ENCODE measurements at regions not wholly inside any gene's neighbourhood (a gene's known extent, or its start where the extent isn't known, plus 50 kb on each side); places are given as distances from the start of the nearest gene placed in this dataset.
"Not testable (repeated sequence)": the region's sequence is repeated elsewhere in the genome, so short reads cannot be mapped to it uniquely, and the experiment has no call there.

DNA sequence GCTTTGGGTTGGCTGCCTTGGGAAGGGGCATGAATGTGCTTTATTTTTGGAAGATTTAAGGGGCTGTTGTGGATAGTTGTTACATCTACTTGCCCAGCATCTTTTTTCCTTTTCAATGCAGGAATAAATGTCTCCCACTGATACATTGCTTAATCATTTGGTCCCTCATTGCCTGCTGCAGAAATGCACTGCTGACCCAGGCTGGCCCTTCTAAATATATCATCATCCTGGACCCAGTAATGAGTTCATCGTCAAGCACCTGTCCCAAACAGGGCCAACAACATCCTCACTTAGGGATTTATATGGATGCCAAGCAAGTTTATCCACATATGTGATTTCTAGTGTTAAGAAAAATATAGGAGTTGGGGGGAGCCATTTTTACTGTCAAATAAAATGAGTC is 67.2 kb downstream of the ASCL1 start:
- Mint-ChIP-seq H3K27ac (no peak overlapping the region), H3K4me1 (no peaks in the 10 kb centered on the region), H3K9me3 (no peaks in the 10 kb centered on the region), H3K36me3 (ENCODE audit: low read depth) (no peaks in the 10 kb centered on the region), H3K4me3 (no peak overlapping the region), H3K27me3 (ENCODE audit: insufficient read depth) (peaks cover 2% of the 10 kb centered on the region)
- TF ChIP-seq, protein P1, sequence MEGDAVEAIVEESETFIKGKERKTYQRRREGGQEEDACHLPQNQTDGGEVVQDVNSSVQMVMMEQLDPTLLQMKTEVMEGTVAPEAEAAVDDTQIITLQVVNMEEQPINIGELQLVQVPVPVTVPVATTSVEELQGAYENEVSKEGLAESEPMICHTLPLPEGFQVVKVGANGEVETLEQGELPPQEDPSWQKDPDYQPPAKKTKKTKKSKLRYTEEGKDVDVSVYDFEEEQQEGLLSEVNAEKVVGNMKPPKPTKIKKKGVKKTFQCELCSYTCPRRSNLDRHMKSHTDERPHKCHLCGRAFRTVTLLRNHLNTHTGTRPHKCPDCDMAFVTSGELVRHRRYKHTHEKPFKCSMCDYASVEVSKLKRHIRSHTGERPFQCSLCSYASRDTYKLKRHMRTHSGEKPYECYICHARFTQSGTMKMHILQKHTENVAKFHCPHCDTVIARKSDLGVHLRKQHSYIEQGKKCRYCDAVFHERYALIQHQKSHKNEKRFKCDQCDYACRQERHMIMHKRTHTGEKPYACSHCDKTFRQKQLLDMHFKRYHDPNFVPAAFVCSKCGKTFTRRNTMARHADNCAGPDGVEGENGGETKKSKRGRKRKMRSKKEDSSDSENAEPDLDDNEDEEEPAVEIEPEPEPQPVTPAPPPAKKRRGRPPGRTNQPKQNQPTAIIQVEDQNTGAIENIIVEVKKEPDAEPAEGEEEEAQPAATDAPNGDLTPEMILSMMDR (conservative IDR thresholded peaks at IDR 0.05) = no peak
- Histone ChIP-seq H3K36me3 (ENCODE audit: control insufficient read depth, insufficient read depth, low read length) (no peaks in the 10 kb centered on the region), H3K9ac (ENCODE audit: extremely low read depth, low read length, poor library complexity, severe bottlenecking) (no peak overlapping the region), H3K4me3 (ENCODE audit: low read length) (no peak overlapping the region), H3K27me3 (ENCODE audit: control insufficient read depth, insufficient read depth, low read length, poor library complexity, severe bottlenecking) (peaks cover 10% of the 10 kb centered on the region), H3K27ac (ENCODE audit: low read depth, low read length) (no peak overlapping the region), H3K9me3 (ENCODE audit: control insufficient read depth, low read length) (no peaks in the 10 kb centered on the region), H3K4me1 (ENCODE audit: control insufficient read depth, insufficient read depth, low read length) (no peaks in the 10 kb centered on the region)
- 93% methylated on average over 1 of the region's 1 CpG; no CpG with 5 or more reads in 1 of the 2 experiments for WGBS, 2 experiments (ENCODE audit: insufficient coverage in 1 of 2, insufficient read length in 1 of 2)
- no peak for DNase-seq

- 90% methylated on average over 3 of the region's 3 CpGs; no CpG with 5 or more reads in 1 of the 2 experiments for WGBS, 2 experiments (ENCODE audit: insufficient coverage in 1 of 2, insufficient read length in 1 of 2)
- not testable (repeated sequence) for H3K27me3 Mint-ChIP-seq (ENCODE audit: insufficient read depth); H3K4me3 ChIP-seq (ENCODE audit: low read length); H3K27me3 ChIP-seq (ENCODE audit: control insufficient read depth, insufficient read depth, low read length, poor library complexity, severe bottlenecking); H3K9me3 Mint-ChIP-seq; H3K36me3 ChIP-seq (ENCODE audit: control insufficient read depth, insufficient read depth, low read length); H3K9ac ChIP-seq (ENCODE audit: extremely low read depth, low read length, poor library complexity, severe bottlenecking); H3K4me3 Mint-ChIP-seq; H3K27ac Mint-ChIP-seq; DNase-seq; H3K9me3 ChIP-seq (ENCODE audit: control insufficient read depth, low read length); H3K27ac ChIP-seq (ENCODE audit: low read depth, low read length); H3K4me1 ChIP-seq (ENCODE audit: control insufficient read depth, insufficient read depth, low read length); H3K36me3 Mint-ChIP-seq (ENCODE audit: low read depth); H3K4me1 Mint-ChIP-seq
Observed at GRCh38 chr12:103026643-103027042, 69.2 kb downstream of the ASCL1 start.

DNA sequence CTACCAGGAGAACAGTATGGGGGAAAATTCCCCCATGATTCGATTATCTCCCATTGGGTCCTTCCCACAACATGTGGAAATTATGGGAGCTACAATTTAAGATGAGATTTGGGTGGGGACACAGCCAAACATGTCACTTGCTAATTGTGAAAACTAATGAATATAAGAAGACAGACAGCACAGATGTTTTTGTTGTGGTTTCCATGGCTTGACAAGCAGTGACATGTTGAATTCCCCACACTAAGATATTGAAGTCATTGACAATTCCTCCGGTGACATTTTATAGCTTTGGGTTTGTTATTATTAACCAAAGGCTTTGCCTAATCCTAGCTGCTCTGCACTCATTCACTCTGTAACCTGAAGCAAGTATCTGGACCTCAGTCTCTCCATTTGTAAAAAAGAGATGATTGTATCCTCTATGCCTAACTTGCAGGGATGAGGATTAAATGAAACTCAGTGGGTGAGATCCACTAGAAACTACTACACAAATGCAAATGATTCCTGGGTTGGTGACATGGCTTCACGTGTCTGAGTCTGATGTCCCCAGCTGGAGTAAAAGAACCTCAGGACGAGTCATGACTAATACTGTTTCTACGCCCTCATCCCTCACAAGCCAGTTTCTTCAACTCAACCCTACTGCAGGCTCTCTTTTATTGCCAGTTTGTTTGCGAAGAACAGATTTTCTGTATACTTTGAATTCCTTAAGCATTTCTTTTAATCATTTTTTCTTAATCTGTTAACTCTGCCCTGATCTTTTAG is 71.6 kb downstream of the ASCL1 start:
- TF ChIP-seq, protein P1 (conservative IDR thresholded peaks at IDR 0.05) = no peak
- WGBS, 2 experiments (ENCODE audit: insufficient coverage in 1 of 2, insufficient read length in 1 of 2) = 86 to 87% methylated on average over 4 to 6 of the region's 6 CpGs

More for the DNA sequence above, 71.6 kb downstream of the ASCL1 start:
- Mint-ChIP-seq H3K27me3 (ENCODE audit: insufficient read depth) (peaks cover 2% of the 10 kb centered on the region), H3K4me1 (no peaks in the 10 kb centered on the region), H3K27ac (no peak overlapping the region), H3K9me3 (peaks cover 2% of the 10 kb centered on the region), H3K4me3 (no peak overlapping the region), H3K36me3 (ENCODE audit: low read depth) (no peaks in the 10 kb centered on the region)
- Histone ChIP-seq H3K4me1 (ENCODE audit: control insufficient read depth, insufficient read depth, low read length) (no peaks in the 10 kb centered on the region), H3K27ac (ENCODE audit: low read depth, low read length) (no peak overlapping the region), H3K36me3 (ENCODE audit: control insufficient read depth, insufficient read depth, low read length) (no peaks in the 10 kb centered on the region), H3K9me3 (ENCODE audit: control insufficient read depth, low read length) (no peaks in the 10 kb centered on the region), H3K4me3 (ENCODE audit: low read length) (no peak overlapping the region), H3K27me3 (ENCODE audit: control insufficient read depth, insufficient read depth, low read length, poor library complexity, severe bottlenecking) (no peaks in the 10 kb centered on the region), H3K9ac (ENCODE audit: extremely low read depth, low read length, poor library complexity, severe bottlenecking) (no peak overlapping the region)
- DNase-seq = no peak

Data from endodermal cell (in vitro differentiated cells).